ENCODE measurements at regions not wholly inside any gene's neighbourhood (a gene's known extent, or its start where the extent isn't known, plus 50 kb on each side); places are given as distances from the start of the nearest gene placed in this dataset.

GRCh38 chr18:44568342-44568741 is 112.3 kb upstream of the SETBP1 start:
- TF ChIP-seq CTCF (IDR thresholded peaks at IDR 0.05) (no peak), POLR2AphosphoS5 (IDR thresholded peaks at IDR 0.05) (no peak), POLR2A (IDR thresholded peaks at IDR 0.05) (no peak), EP300 (IDR thresholded peaks at IDR 0.05) (no peak)
- H3K27ac ChIP-seq = no peak overlapping the region
- no peak overlapping the region for H3K4me3 ChIP-seq
- no peaks in the 10 kb centered on the region for H3K9me3 ChIP-seq
- 92% methylated on average over 2 of the region's 2 CpGs; no CpG with 5 or more reads in 1 of the 2 donors for WGBS, 2 donors (ENCODE audit: low coverage in 1 of 2)
- ATAC-seq = no peak
- H3K27me3 ChIP-seq = no peaks in the 10 kb centered on the region
- H3K4me1 ChIP-seq = peaks cover 0 to 6% (median 3%) of the 10 kb centered on the region in 3 donors
- H3K36me3 ChIP-seq = no peaks in the 10 kb centered on the region

- 73 to 90% methylated on average over 1 of the region's 1 CpG for WGBS, 2 donors (ENCODE audit: low coverage in 1 of 2)
These were observed 111.7 kb upstream of the SETBP1 start for GRCh38 chr18:44568986-44569385.

GRCh38 chr18:44569391-44570055 is 111.2 kb upstream of the SETBP1 start:
- no peak for ATAC-seq
- Histone ChIP-seq H3K27me3 (no peaks in the 10 kb centered on the region), H3K27ac (no peak overlapping the region), H3K4me1 (peaks cover 0 to 6% (median 3%) of the 10 kb centered on the region in 3 donors), H3K4me3 (no peak overlapping the region), H3K36me3 (no peaks in the 10 kb centered on the region), H3K9me3 (no peaks in the 10 kb centered on the region)
- no peak for TF ChIP-seq POLR2AphosphoS5 (IDR thresholded peaks at IDR 0.05)
- no peak for TF ChIP-seq POLR2A (IDR thresholded peaks at IDR 0.05)
- TF ChIP-seq EP300 (IDR thresholded peaks at IDR 0.05) = no peak
- TF ChIP-seq CTCF (IDR thresholded peaks at IDR 0.05) = no peak
- WGBS, 2 donors (ENCODE audit: low coverage in 1 of 2) = 100% methylated on average over 1 of the region's 1 CpG; no CpG with 5 or more reads in 1 of the 2 donors

More at GRCh38 chr18:44568986-44569385, 111.7 kb upstream of the SETBP1 start:
- TF ChIP-seq EP300 (IDR thresholded peaks at IDR 0.05) (no peak), CTCF (IDR thresholded peaks at IDR 0.05) (no peak), POLR2AphosphoS5 (IDR thresholded peaks at IDR 0.05) (no peak), POLR2A (IDR thresholded peaks at IDR 0.05) (no peak)
- Histone ChIP-seq H3K27me3 (no peaks in the 10 kb centered on the region), H3K9me3 (no peaks in the 10 kb centered on the region), H3K27ac (no peak overlapping the region), H3K4me3 (no peak overlapping the region), H3K4me1 (peaks cover 0 to 6% (median 3%) of the 10 kb centered on the region in 3 donors), H3K36me3 (no peaks in the 10 kb centered on the region)
- no peak for ATAC-seq

- WGBS, 2 donors (ENCODE audit: low coverage in 1 of 2) = 73 to 86% methylated on average over 6 to 9 of the region's 9 CpGs
- no peak for ATAC-seq
- Histone ChIP-seq H3K27ac (peak overlapping the region in 3 of 4 donors; percentile 33 to 53 (median 46)), H3K9me3 (no peaks in the 10 kb centered on the region), H3K27me3 (no peaks in the 10 kb centered on the region), H3K4me3 (no peak overlapping the region), H3K36me3 (no peaks in the 10 kb centered on the region), H3K4me1 (peaks cover 0 to 17% (median 0%) of the 10 kb centered on the region in 3 donors)
- no peak for TF ChIP-seq POLR2AphosphoS5 (IDR thresholded peaks at IDR 0.05)
- peak in 3 of 4 experiments; percentile 26 to 39 (median 28) for TF ChIP-seq CTCF (IDR thresholded peaks at IDR 0.05)
These were observed 101.5 kb upstream of the SETBP1 start for GRCh38 chr18:44579028-44579702.

GRCh38 chr18:44579745-44580144 is 100.9 kb upstream of the SETBP1 start:
- peak overlapping the region in 3 of 4 donors; percentile 33 to 53 (median 46) for H3K27ac ChIP-seq
- WGBS, 2 donors (ENCODE audit: low coverage in 1 of 2) = 51 to 66% methylated on average over 7 of the region's 7 CpGs
- ATAC-seq = no peak
- no peaks in the 10 kb centered on the region for H3K9me3 ChIP-seq
- no peak overlapping the region for H3K4me3 ChIP-seq
- no peaks in the 10 kb centered on the region for H3K36me3 ChIP-seq
- TF ChIP-seq EP300 (IDR thresholded peaks at IDR 0.05) = no peak
- no peak for TF ChIP-seq CTCF (IDR thresholded peaks at IDR 0.05)
- TF ChIP-seq POLR2AphosphoS5 (IDR thresholded peaks at IDR 0.05) = no peak
- TF ChIP-seq POLR2A (IDR thresholded peaks at IDR 0.05) = no peak
- no peaks in the 10 kb centered on the region for H3K27me3 ChIP-seq
- H3K4me1 ChIP-seq = peaks cover 0 to 17% (median 0%) of the 10 kb centered on the region in 3 donors

Measured in gastroesophageal sphincter (tissue), 4 donors.